DMS114 treated with DMSO at 0.1 percent for 48 hours (cell line): ENCODE measurements at regions not wholly inside any gene's neighbourhood (a gene's known extent, or its start where the extent isn't known, plus 50 kb on each side); places are given as distances from the start of the nearest gene placed in this dataset.

Experiments
- DNase-seq: peaks from one replicate; lab custom pipeline; 2025; ENCODE audit not compliant: unreplicated experiment; lab: John Stamatoyannopoulos, UW

GRCh38 chrX:20352504-20352903, 85.8 kb upstream of the RPS6KA3 start:
- DNase-seq = no peak

DNA sequence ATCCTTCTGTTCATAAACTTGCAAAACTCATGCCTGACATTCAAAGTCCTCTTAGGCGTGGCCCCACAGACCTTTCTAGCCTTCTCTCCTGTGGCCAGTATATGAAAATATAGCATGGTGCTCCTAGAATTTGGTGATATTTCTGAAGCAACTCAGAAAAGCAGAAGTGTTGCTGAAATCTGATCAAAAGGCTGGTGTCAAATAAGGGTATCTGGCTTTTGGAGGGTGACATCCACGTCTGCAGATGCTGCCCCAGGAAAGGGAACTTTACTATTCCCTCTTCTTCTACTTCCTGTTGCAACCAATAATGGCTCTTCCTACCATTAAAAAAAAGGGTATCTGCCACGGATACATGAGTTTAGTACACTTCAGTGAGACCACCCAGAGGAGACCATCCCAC, 83.9 kb upstream of the RPS6KA3 start:
- DNase-seq = no peak

DNA sequence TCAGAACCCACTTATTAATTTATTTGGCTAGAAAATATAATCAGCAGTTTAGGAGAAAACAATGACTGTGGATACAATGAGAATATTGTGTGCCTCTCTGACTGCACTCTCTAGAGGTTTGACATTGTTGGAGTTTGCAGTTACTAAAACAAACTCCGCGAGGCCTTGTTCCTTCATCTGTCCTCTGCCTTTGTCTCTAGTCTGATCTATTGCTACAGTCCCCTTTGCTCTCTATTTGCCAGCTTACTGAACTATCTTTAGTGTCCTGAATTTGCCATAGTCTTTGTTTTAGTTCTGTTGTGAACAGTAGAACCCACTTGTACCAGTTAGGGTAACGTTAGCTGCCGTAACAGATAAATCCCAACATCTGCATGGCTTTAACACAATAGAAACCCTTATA, 81.4 kb upstream of the RPS6KA3 start:
- DNase-seq = no peak

DNA sequence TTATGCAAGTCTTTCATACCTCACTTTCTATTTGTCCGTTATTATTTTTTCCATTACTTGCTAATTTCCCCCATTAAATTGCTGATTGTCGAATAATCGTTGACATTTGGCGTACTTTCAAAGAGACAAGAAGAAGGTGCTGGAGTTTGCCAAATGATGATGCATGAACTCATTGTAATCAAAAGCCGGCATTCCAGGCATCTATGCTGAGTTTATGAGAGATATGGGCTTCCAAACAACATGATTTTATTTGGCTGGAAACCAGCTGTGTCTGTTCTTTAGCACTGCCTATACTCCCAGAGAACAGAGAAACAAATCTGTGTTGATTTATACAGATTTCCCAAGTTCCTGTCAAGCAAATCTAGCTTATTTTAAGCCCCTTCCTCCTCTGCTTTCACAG, 80.8 kb upstream of the RPS6KA3 start:
- no peak for DNase-seq

GRCh38 chrX:20333672-20334071, 67.0 kb upstream of the RPS6KA3 start:
- no peak for DNase-seq

GRCh38 chrX:20330545-20330944, 63.8 kb upstream of the RPS6KA3 start:
- no peak for DNase-seq

GRCh38 chrX:20329435-20329834, 62.7 kb upstream of the RPS6KA3 start:
- no peak for DNase-seq

- no peak for DNase-seq
These were observed 59.2 kb upstream of the RPS6KA3 start for GRCh38 chrX:20325786-20326388.

GRCh38 chrX:20322887-20323286, 56.2 kb upstream of the RPS6KA3 start:
- no peak for DNase-seq

GRCh38 chrX:20320461-20321159, 53.9 kb upstream of the RPS6KA3 start:
- no peak for DNase-seq

DNA sequence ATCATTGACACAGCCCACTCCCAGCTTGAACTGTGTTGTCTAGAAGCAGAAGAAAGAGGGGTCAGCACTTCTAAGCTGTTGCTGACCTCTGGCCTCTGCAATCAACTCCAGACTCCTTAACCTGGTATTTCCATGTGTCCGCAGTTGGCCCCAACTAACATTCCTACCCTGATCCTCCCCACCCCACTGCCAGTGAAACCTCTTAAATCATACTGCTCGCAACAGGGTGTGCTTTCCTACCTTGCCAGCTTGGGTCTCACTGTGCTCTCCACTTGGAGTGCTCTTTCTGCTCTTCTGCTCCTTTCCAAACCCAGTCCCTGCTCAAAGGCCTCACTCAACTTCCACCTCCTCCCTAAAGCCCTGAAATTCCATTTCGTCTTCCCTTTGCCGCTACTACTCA, 52.3 kb upstream of the RPS6KA3 start:
- DNase-seq = no peak

GRCh38 chrX:20317873-20318272, 51.2 kb upstream of the RPS6KA3 start:
- no peak for DNase-seq
